ENCODE measurements at regions not wholly inside any gene's neighbourhood (a gene's known extent, or its start where the extent isn't known, plus 50 kb on each side); places are given as distances from the start of the nearest gene placed in this dataset.

- DNase-seq, result no peak
Measured at GRCh38 chr16:86919578-86920305, 341.4 kb downstream of the FOXL1 start.

- no peak for DNase-seq
Measured at GRCh38 chr16:86921289-86921688, 342.9 kb downstream of the FOXL1 start.

- DNase-seq, result no peak
Measured at GRCh38 chr16:86922311-86922710, 344.0 kb downstream of the FOXL1 start.

DNA sequence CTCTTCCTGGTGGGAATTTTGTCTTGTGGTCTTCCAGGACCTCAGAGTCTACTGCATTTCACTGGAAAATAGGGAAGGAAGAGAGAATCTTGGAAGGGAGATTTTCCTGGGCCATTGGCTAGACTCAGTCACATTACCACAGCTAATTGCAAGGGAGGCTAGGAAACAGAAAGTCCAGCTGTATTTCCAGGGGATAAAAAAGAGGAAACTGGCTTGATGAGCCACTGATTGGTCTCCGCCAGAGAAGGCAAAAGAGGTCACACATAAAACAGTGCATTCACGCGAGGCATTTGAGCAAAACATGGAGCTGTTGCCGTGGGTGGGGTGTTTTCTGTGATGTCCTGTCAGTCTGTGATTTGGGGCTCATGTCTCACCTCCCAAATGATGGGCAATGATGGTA is 345.3 kb downstream of the FOXL1 start:
- no peak for DNase-seq

DNA sequence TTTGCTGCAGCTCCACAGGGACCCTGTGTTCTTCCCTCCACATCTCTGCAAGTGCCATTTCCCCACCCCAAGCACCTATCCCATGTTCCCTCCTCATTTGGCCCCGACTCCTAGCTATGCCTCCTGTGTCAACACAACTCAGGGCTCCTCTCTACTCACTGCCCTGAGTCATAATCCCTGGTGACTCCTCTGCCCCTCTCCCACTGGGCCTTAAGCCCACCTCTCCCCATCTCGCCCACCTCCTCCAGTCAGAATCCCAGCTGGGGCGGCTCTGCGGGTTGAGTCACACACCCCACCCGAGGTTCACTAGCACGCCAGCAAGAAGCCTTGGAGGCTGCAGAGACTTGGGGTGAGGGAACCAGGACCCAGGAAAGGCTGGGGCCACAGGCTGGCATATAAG is 346.2 kb downstream of the FOXL1 start:
- peak; percentile 95 for DNase-seq

DNA sequence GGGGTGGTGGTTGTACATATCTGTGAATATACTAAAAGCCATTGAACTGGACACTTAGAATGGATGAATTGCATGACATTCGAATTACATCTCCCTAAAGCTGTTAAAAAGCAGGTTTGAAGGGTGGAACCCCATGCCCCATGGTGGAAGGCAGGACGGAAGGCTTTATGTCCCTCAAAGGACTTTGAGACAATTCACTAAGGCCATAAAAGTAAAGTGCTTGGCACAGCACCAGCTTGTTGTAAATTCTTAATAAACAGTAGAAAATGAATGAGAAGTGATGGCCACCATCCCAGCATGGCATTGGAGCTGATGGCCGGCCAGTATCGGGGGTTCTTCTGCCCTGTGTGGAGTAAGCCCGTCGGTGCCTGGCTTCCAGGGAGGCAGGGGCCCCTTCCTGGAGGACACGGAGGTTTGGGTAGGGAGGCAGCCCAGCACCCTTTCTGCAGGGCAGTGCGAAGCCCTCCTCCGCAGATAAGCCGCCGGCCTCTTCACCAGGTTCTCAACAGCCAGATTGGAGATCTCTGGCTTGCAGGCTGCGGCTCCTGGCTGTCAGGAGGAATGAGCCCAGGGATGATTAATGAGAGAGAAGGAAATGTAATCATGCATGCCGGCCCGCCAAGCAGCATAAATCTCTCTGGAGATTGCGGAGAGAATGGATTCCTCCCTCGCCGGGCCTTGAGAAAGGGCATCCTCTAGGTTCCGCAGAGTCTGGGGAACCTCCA is 346.9 kb downstream of the FOXL1 start:
- DNase-seq, result peak; percentile 96

GRCh38 chr16:86926181-86927094 is 348.1 kb downstream of the FOXL1 start:
- no peak for DNase-seq

- no peak for DNase-seq
Measured at GRCh38 chr16:86927699-86928098, 349.4 kb downstream of the FOXL1 start.

- DNase-seq, result peak; percentile 27
Measured at GRCh38 chr16:86928523-86929011, 350.2 kb downstream of the FOXL1 start.

DNA sequence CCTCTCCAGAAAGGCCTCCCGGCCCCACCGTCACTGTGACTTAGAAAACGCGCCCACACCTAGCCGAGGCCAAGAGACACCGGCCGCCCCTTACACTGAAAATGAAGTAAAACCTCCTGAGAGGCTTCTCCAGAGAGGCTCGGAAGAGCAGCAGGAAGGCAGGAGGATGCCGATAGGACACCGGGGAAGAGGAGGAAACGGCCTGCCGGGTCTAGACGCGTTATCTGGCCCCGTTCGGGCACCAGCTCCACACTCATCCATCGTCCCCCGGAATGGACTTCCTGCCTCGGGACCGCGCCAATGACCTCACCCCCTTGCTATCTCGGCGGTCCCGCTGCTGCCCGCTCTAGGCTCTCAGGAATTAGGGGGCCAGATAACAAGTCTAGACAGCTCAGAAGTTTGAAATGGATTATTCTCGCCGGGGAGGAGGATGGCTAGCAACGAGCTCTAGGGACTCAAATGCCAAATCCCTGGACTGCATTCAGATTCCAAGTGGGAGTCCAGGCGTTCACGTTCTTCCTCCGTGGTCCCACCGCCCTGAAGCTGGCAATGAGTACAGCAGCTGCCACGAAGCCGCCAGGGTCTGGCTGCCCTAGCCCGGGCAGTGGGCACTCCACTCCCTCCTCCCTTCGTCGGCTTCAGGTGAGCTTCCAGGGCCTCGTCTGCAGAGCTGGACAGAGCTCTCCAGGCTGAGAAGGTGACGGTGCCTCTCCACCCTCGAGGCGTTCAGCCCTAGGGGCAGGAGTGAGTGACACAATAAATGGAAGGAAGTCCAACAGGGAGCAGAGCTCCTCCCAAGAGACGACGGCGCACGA is 350.9 kb downstream of the FOXL1 start:
- DNase-seq, result peak; percentile 97

DNA sequence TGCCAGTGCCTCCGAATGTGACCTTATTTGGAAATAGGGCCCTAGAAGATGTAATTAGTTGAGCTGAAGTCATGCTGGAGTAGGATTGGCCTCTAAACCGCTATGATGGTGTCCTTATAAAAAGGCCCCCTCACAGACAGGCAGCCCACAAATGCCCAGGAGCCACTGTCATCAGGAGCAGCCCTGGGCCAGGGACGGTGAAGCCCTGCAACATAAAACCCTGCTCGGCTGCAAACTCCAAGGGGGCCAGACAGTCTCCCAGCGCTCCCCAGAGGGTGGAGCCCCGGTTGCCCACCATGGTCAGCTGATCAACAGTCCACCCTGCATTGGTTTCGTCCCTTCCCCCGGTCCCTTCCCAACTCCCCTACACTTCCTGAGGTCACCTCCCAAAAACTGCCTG is 351.7 kb downstream of the FOXL1 start:
- DNase-seq, result peak; percentile 65

DNA sequence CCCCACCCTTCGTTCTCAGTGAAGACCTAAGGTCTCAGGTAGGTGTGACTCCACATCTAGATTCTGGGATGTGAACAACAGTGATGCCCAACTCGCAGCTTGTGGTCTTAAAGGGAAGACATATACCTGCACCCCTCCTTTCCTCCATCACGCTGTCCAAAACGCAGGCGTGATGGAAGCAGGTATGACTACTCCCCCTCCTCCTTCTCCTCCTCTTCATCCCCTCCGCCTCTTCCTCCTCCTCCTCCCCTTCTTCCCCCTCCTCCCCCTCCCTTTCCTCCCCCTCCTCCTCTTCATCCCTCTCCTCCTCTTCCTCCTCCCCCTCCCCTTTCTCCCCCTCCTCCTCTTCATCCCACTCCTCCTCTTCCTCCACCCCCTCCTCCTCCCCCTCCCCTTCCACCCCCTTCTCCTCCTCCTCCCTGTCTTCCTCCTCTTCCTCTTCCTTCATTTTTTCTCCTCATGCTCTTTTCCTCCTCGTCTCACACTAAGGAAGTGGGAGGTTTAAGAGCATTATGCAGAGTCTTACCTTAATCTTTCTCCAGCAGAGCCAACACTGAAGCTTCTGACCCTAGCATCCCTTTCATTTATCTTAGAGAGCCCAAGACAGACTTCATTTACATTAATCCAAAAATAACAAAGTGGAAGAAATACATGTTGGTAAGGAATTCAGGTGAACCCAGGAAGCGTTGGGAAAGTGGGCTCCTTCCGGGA is 352.5 kb downstream of the FOXL1 start:
- no peak for DNase-seq

- DNase-seq, result peak; percentile 95
Measured at GRCh38 chr16:86931410-86931941, 353.1 kb downstream of the FOXL1 start.

- DNase-seq, result no peak
Measured at GRCh38 chr16:86932130-86932982, 354.0 kb downstream of the FOXL1 start.

- no peak for DNase-seq
Measured at GRCh38 chr16:86934581-86935375, 356.4 kb downstream of the FOXL1 start.

- no peak for DNase-seq
Measured at GRCh38 chr16:86939609-86940008, 361.3 kb downstream of the FOXL1 start.

- DNase-seq, result no peak
Measured at GRCh38 chr16:86941731-86942130, 363.4 kb downstream of the FOXL1 start.

- peak; percentile 95 for DNase-seq
Measured at GRCh38 chr16:86942151-86943051, 364.1 kb downstream of the FOXL1 start.

All from fibroblast of skin of right biceps (primary cell).